Activated CD4-positive, alpha-beta memory T cell treated with anti-CD3 and anti-CD28 coated beads for 36 hours (primary cell): ENCODE measurements at regions not wholly inside any gene's neighbourhood (a gene's known extent, or its start where the extent isn't known, plus 50 kb on each side); places are given as distances from the start of the nearest gene placed in this dataset.

Experiments used
- CTCF ChIA-PET: fragments of 350-600 bp; sonication (Branson Sonifier 250); formaldehyde crosslinking; loops from one replicate; lab custom pipeline; 2021; ENCODE audit warnings: antibody characterized with exemption, inconsistent platforms; lab: Charles Lee
- POLR2A ChIA-PET: fragments of 350-600 bp; sonication (Branson Sonifier 250); formaldehyde crosslinking; loops from one replicate; lab custom pipeline; 2021; ENCODE audit warnings: antibody characterized with exemption; lab: Charles Lee
- DNase-seq: peaks from one replicate; pipeline ENCODE4 v3.0.0-alpha.2; 2020
- H3K27ac Mint-ChIP-seq: one replicate; pipeline ENCODE4 v1.8.0; 2021; ENCODE audit warnings: mixed read lengths
- H3K27me3 Mint-ChIP-seq: one replicate; pipeline ENCODE4 v1.8.0; 2021; ENCODE audit warnings: mixed read lengths
- H3K36me3 Mint-ChIP-seq: one replicate; pipeline ENCODE4 v1.8.0; 2021; ENCODE audit warnings: mixed read lengths
- H3K4me1 Mint-ChIP-seq: one replicate; pipeline ENCODE4 v1.8.0; 2021; ENCODE audit warnings: low read depth, mixed read lengths
- H3K4me3 Mint-ChIP-seq: one replicate; pipeline ENCODE4 v1.8.0; 2021; ENCODE audit warnings: mild to moderate bottlenecking, mixed read lengths
- H3K9me3 Mint-ChIP-seq: one replicate; pipeline ENCODE4 v1.8.0; 2021; ENCODE audit warnings: mixed read lengths
- intact Hi-C: fragments of 100-400 bp; cut with micrococcal nuclease; formaldehyde crosslinking; loops from one replicate; pipeline ENCODE4 v1.15.1; 2023

DNA sequence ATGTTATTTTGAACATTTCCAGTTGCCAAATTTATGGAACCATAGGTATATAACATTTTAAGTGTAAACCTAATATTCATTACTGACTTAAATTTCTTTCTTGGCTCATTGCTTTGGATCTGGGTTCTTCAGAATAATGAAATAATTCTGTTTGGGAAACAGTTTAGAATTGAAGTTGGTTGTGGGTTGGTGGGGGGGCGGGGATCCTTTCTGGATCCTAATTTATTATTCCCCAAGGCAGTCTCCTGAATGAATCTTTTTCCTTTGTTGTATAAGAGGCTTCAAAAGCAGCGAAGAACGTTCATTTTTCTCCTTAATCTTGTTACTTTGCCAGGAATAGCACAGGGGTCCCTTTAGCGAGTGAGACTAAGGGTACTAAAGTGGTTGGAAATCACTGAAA is 325.5 kb downstream of the FOXG1 start:
- no peaks in the 10 kb centered on the region for H3K27me3 Mint-ChIP-seq
- H3K27ac Mint-ChIP-seq: no peak overlapping the region
- intact Hi-C loops: no loop called here
- CTCF ChIA-PET: no interaction called here
- DNase-seq: no peak
- no peaks in the 10 kb centered on the region for H3K36me3 Mint-ChIP-seq
- H3K4me1 Mint-ChIP-seq: no peaks in the 10 kb centered on the region
- peaks cover 36% of the 10 kb centered on the region for H3K9me3 Mint-ChIP-seq
- no peak overlapping the region for H3K4me3 Mint-ChIP-seq
- POLR2A ChIA-PET: no interaction called here

DNA sequence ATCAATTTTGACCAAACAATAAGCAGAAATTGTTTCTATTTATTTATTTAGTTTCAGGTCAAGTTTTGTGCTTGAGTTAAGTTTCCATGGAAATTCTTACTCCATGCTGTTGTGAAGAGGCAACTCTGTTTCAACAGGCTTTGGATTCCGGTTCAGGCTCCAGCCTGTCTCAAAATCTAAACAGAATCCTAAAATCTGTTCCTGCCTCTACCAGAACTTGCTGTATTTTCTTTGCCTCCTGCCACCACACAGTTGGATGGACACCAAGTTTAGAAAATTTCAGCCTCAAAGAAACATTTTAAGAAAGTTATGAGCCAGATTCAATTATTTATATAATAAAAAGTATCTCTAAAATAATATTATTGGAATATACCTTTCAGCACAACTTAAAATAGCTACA is 330.9 kb downstream of the FOXG1 start:
- POLR2A ChIA-PET: no interaction called here
- DNase-seq: no peak
- no peaks in the 10 kb centered on the region for H3K27me3 Mint-ChIP-seq
- intact Hi-C loops: no loop called here
- no peak overlapping the region for H3K27ac Mint-ChIP-seq
- H3K9me3 Mint-ChIP-seq: peaks cover 17% of the 10 kb centered on the region
- no peak overlapping the region for H3K4me3 Mint-ChIP-seq
- CTCF ChIA-PET: no interaction called here
- no peaks in the 10 kb centered on the region for H3K36me3 Mint-ChIP-seq
- no peaks in the 10 kb centered on the region for H3K4me1 Mint-ChIP-seq

DNA sequence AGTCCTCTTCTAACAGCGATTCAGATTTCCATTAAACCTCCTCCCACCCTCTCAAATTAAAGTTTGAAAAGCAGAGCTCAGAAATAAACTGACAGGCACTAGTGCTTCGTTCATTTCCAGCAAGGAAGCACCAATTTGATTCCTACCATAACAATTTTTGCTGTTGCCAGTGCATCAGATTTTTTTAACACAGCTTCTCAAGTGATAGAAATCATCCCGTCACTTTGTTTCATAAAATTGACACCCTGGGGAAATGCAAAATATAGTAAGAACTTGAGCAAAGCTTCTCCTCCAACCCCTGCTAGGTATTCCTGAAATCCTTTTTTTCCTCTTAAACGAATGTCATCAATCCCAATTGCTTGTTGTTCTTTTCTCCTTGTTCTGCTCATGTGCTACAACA is 332.1 kb downstream of the FOXG1 start:
- H3K27me3 Mint-ChIP-seq: no peaks in the 10 kb centered on the region
- H3K4me3 Mint-ChIP-seq: no peak overlapping the region
- H3K27ac Mint-ChIP-seq: no peak overlapping the region
- peaks cover 16% of the 10 kb centered on the region for H3K9me3 Mint-ChIP-seq
- DNase-seq: no peak
- ChIA-PET POLR2A (no interaction called here), CTCF (no interaction called here)
- H3K36me3 Mint-ChIP-seq: no peaks in the 10 kb centered on the region
- H3K4me1 Mint-ChIP-seq: no peaks in the 10 kb centered on the region
- intact Hi-C loops: no loop called here

DNA sequence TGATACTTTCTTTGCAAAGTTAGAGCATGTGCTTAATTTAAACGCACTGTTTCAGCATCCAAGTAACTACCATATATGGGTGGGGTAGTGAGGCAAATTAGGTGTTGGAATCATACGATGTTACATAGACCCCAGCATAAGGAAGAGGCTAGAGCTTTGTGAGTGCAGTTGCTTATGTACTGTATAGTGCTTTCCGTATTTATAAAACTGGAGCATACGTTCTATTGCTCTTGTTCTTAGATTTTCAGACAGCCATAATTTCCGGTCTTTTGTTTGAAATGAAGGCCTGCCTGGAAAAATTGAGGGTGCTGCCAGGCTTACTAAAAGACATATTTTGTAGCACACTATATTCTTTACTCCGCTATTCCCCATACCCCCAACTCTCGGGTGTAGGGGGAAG is 335.7 kb downstream of the FOXG1 start:
- peaks cover 11% of the 10 kb centered on the region for H3K9me3 Mint-ChIP-seq
- H3K4me3 Mint-ChIP-seq: no peak overlapping the region
- no peaks in the 10 kb centered on the region for H3K27me3 Mint-ChIP-seq
- H3K4me1 Mint-ChIP-seq: no peaks in the 10 kb centered on the region
- no peaks in the 10 kb centered on the region for H3K36me3 Mint-ChIP-seq
- no peak for DNase-seq
- intact Hi-C loops: no loop called here
- CTCF ChIA-PET: no interaction called here
- POLR2A ChIA-PET: no interaction called here
- no peak overlapping the region for H3K27ac Mint-ChIP-seq

DNA sequence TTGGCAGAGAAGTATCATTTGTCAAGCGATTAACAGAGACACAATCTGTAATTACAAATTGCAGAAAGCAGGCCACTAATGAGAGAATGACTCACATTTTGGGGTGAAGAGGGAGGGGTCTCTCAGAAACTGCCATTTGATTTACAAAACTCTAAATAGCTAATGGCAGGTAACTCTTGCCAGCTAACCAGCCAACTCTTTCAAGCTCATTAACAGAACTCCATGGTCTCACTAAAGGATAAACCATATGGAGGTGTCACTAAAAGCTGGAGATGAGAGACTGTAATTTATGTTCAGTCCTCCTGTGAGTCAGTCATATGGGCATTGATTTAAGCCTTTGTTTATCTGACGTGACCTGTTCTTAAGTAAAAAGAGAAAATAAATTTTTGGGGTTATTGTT is 336.4 kb downstream of the FOXG1 start:
- ChIA-PET POLR2A (no interaction called here), CTCF (no interaction called here)
- Mint-ChIP-seq H3K9me3 (peaks cover 11% of the 10 kb centered on the region), H3K4me3 (no peak overlapping the region), H3K4me1 (no peaks in the 10 kb centered on the region), H3K36me3 (no peaks in the 10 kb centered on the region), H3K27ac (no peak overlapping the region), H3K27me3 (no peaks in the 10 kb centered on the region)
- no peak for DNase-seq
- intact Hi-C loops: no loop called here

DNA sequence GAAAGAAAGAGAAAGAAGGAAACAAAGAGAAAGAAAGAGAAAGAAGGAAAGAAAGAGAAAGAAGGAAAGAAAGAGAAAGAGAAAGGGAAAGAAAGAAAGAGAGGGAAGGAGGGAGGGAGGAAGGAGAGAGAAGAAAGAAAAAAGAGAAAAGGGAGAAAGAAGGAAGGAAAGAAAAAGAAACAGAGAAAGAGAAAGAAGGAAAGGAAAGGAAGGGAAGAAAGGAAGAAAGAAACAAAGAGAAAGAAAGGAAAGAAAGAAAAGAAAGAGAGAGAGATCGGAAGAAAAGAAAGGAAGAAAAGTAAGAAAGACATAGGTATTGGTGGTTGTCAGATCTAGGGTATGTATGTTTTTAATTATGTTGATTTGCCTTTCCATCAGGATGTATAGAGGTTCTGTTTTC is 342.3 kb downstream of the FOXG1 start:
- Mint-ChIP-seq H3K4me3 (no peak overlapping the region), H3K36me3 (no peaks in the 10 kb centered on the region), H3K4me1 (no peaks in the 10 kb centered on the region), H3K27me3 (no peaks in the 10 kb centered on the region), H3K9me3 (peaks cover 28% of the 10 kb centered on the region), H3K27ac (no peak overlapping the region)
- CTCF ChIA-PET: no interaction called here
- no peak for DNase-seq
- POLR2A ChIA-PET: no interaction called here
- intact Hi-C loops: no loop called here

DNA sequence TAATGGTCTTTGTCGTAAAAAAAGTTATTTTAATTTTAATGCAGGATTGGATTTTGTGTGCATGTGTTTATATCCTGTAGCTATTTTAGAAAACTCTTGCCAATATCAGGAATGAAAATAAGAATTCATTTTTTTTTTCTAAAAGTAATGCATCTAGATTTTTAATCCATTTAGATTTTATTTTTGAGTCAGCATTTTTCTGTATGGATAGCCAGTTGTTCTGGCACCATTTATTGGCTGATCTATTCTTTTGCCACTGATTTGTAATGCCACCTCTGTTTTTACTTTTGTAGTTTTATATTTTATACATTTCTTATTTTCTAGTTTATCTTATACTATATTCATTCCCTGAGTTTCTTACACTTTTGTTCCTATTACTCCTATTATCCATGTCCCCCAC is 343.0 kb downstream of the FOXG1 start:
- intact Hi-C loops: no loop called here
- Mint-ChIP-seq H3K9me3 (peaks cover 28% of the 10 kb centered on the region), H3K27me3 (no peaks in the 10 kb centered on the region), H3K4me1 (no peaks in the 10 kb centered on the region), H3K27ac (no peak overlapping the region), H3K36me3 (no peaks in the 10 kb centered on the region), H3K4me3 (no peak overlapping the region)
- POLR2A ChIA-PET: no interaction called here
- CTCF ChIA-PET: no interaction called here
- no peak for DNase-seq

DNA sequence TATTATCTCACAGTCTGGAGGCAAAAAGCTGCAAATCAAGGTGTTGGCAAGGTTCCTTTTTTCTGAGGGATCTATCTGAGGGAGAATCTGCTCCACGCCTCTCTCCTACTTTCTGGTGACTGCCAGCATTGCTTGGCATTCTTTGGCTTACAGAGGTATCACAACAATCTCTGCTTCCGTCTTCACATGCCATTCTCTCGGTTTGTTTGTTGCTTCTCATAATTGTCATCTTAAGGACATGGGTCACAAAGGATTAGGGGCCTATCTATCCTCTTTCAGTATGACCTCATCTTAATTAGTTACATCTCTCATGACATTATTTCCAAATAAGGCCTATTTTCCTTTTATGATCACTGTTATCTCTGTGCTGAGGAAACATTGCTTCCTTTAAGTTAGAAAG is 345.0 kb downstream of the FOXG1 start:
- Mint-ChIP-seq H3K4me3 (no peak overlapping the region), H3K27me3 (no peaks in the 10 kb centered on the region), H3K4me1 (no peaks in the 10 kb centered on the region), H3K27ac (no peak overlapping the region), H3K9me3 (peaks cover 25% of the 10 kb centered on the region), H3K36me3 (no peaks in the 10 kb centered on the region)
- ChIA-PET CTCF (no interaction called here), POLR2A (no interaction called here)
- intact Hi-C loops: no loop called here
- DNase-seq: no peak

DNA sequence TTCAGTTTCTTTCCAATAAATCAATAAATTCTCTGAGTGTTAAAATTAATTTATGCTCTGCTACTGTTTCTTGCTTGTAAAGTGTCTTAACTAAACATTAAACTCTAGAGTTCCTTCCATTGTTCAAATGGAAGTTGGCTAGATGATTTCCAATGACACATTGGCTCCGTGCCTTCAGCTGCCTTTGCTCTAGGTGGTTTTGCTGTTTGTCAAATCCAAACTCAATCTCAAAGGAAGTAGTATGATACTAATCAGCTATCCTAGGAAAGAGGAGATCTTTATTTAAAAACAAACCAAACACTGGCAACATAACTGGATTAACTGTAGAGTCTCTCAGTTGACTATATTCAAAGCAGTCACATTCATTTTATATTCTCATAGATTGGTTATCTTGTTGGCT is 356.4 kb downstream of the FOXG1 start:
- peaks cover 30% of the 10 kb centered on the region for H3K9me3 Mint-ChIP-seq
- H3K27ac Mint-ChIP-seq: no peak overlapping the region
- ChIA-PET POLR2A (no interaction called here), CTCF (no interaction called here)
- no peaks in the 10 kb centered on the region for H3K4me1 Mint-ChIP-seq
- H3K4me3 Mint-ChIP-seq: no peak overlapping the region
- no peaks in the 10 kb centered on the region for H3K27me3 Mint-ChIP-seq
- H3K36me3 Mint-ChIP-seq: no peaks in the 10 kb centered on the region
- DNase-seq: no peak
- intact Hi-C loops: no loop called here

DNA sequence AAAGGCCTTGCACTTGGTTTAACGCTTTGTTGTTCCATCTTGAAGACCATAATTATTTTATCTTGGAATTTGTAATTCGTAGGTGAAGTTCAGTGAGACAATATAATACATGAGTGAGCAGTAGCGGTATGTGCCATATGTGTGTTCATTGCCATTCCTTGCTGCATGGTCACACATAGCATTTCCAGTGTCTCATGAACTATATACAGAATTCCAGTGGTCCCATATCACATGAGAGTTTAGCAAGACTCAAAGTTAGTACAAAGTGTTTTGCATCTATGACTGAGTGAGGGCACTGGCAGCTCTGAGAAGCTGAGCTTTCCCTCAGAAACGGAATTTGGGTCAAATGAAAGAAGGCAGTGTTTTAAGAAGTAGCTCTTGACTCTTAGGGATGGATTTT is 359.8 kb downstream of the FOXG1 start:
- no peaks in the 10 kb centered on the region for H3K27me3 Mint-ChIP-seq
- no peaks in the 10 kb centered on the region for H3K4me1 Mint-ChIP-seq
- ChIA-PET POLR2A (no interaction called here), CTCF (no interaction called here)
- H3K4me3 Mint-ChIP-seq: no peak overlapping the region
- no peak for DNase-seq
- H3K27ac Mint-ChIP-seq: no peak overlapping the region
- peaks cover 29% of the 10 kb centered on the region for H3K9me3 Mint-ChIP-seq
- intact Hi-C loops: no loop called here
- no peaks in the 10 kb centered on the region for H3K36me3 Mint-ChIP-seq

DNA sequence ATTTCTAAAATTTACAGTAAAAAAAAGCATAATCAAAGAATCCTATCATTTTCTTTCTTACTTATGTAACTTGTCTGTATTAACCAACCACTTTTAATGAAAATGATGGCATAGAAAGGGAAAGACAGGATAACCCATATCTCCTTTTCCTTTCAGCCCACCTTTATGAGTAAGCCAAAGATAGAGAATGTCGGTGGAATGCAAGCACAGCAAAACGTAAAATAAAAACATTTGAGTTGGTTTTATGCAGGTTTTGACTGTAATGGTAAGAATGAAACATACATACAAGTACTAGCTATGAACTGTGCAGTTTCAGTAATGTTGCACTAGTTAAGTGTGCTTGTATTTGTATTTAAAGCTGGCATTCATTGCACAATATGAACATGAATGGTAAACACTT is 360.3 kb downstream of the FOXG1 start:
- CTCF ChIA-PET: no interaction called here
- no peaks in the 10 kb centered on the region for H3K27me3 Mint-ChIP-seq

DNA sequence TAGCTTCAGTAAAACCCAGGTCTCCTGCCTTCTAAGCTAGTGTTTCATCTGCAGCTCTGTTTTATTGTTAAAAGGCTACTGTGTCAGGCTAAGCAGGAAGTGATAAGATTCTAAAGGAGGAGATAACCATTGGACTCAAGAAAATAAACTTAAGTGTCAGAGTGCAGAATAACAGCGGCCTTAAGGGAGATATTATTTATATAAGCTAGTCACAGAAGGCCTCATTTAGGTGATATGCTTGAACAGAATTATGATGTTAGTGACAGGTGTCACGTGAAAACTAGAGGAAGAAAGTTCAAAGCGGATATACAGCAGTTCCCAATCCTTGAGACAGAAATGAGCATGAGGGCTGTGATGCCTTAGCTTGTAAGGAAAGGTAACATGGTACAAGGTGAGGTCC is 373.4 kb downstream of the FOXG1 start:
- Mint-ChIP-seq H3K9me3 (peaks cover 16% of the 10 kb centered on the region), H3K27ac (no peak overlapping the region), H3K4me3 (no peak overlapping the region), H3K36me3 (no peaks in the 10 kb centered on the region), H3K27me3 (no peaks in the 10 kb centered on the region), H3K4me1 (no peaks in the 10 kb centered on the region)
- ChIA-PET POLR2A (no interaction called here), CTCF (no interaction called here)
- intact Hi-C loops: no loop called here
- no peak for DNase-seq

More for the DNA sequence above, 360.3 kb downstream of the FOXG1 start:
- POLR2A ChIA-PET: no interaction called here
- Mint-ChIP-seq H3K9me3 (peaks cover 24% of the 10 kb centered on the region), H3K4me1 (no peaks in the 10 kb centered on the region), H3K27ac (no peak overlapping the region), H3K4me3 (no peak overlapping the region), H3K36me3 (no peaks in the 10 kb centered on the region)
- DNase-seq: no peak
- intact Hi-C loops: no loop called here

DNA sequence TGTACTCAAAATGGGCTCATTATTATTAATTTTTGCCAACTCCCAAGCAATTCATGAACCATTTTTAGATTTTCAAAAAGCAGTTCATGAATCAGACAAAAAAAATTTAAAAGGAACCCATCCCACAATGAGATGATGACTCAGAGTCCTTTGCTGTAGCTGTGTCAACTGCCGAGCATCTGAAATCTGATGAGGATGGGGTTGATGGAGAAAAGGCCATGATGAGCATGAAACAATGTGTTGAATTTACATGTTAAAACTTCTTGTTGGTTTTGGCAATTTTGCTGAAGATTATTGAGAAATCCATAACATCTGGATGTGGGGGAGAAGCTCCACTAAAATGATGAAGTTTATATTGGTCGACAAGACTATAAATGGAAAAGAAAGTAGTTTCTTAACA is 378.0 kb downstream of the FOXG1 start:
- H3K27me3 Mint-ChIP-seq: no peaks in the 10 kb centered on the region
- peaks cover 14% of the 10 kb centered on the region for H3K9me3 Mint-ChIP-seq
- intact Hi-C loops: no loop called here
- no peaks in the 10 kb centered on the region for H3K36me3 Mint-ChIP-seq
- no peaks in the 10 kb centered on the region for H3K4me1 Mint-ChIP-seq
- CTCF ChIA-PET: no interaction called here
- DNase-seq: no peak
- no peak overlapping the region for H3K27ac Mint-ChIP-seq
- no peak overlapping the region for H3K4me3 Mint-ChIP-seq
- POLR2A ChIA-PET: no interaction called here

DNA sequence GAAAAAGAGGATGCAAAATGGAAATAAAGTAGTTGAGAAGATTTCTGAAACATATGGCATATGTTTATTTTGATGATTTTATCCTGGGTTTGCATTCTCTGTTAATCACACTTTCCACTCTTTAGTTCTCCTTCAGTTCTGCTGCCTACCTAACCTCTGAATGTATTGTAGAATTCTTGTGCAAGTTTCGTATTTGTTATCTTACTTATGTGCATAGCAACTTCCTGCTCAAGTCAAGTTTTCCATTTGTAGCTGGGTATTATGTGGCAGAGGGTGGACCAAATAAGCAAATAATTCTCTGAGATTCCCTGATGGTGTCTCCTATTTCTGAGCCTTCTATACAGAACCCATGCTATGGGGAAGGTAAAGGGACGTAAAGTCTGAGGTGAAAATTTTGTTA is 381.6 kb downstream of the FOXG1 start:
- H3K9me3 Mint-ChIP-seq: peaks cover 16% of the 10 kb centered on the region
- ChIA-PET CTCF (no interaction called here), POLR2A (no interaction called here)
- DNase-seq: no peak
- H3K4me3 Mint-ChIP-seq: no peak overlapping the region
- intact Hi-C loops: no loop called here
- H3K27me3 Mint-ChIP-seq: no peaks in the 10 kb centered on the region
- no peaks in the 10 kb centered on the region for H3K36me3 Mint-ChIP-seq
- H3K4me1 Mint-ChIP-seq: no peaks in the 10 kb centered on the region
- no peak overlapping the region for H3K27ac Mint-ChIP-seq
